ENCODE measurements at regions not wholly inside any gene's neighbourhood (a gene's known extent, or its start where the extent isn't known, plus 50 kb on each side); places are given as distances from the start of the nearest gene placed in this dataset.
A peak's percentile ranks its signal among the peaks of the same experiment; 100 is the strongest.

DNA sequence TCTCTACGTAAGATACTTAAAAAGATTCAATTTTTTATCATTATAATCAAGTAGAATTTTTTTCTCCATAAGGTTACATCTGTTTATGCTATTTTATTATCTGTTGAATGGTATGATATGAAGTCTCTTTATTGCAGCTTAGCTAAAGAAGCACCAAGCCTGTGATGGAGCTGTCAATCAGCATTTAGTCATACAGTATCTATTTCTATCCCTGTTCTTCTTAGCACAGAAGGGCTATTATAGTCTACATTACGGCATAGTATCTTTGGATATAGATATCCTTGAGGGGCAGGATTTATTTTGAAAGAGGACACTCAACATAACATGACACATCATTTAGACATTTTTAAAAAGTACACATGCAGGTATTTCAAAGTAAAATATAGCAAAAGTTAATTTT lies 277.1 kb downstream of the FOXG1 start:
- no peak for DNase-seq

GRCh38 chr14:29045237-29045636 lies 278.6 kb downstream of the FOXG1 start:
- no peak for DNase-seq

- DNase-seq = no peak
Observed at GRCh38 chr14:29054119-29054518, 287.5 kb downstream of the FOXG1 start.

GRCh38 chr14:29056041-29056566 lies 289.5 kb downstream of the FOXG1 start:
- DNase-seq = no peak

DNA sequence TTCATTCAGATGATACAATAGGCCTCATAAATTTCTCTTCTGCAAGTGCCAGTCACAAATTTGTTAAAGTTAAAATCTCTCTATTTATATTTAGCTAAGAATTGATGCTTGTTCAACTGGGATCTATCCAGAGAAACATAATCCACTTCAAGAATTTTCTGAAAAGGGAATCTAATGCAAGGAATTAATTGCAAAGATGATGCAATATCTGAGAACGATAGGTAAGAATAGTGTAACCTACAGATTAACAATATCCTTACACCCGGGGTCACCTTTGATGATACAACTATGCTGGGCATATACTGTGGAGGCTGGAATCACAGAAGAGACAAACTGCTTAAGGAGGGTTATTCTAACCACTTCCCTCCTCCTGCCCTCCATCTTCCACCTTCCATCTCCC lies 295.1 kb downstream of the FOXG1 start:
- no peak for DNase-seq

GRCh38 chr14:29062466-29062865 lies 295.9 kb downstream of the FOXG1 start:
- no peak for DNase-seq

DNA sequence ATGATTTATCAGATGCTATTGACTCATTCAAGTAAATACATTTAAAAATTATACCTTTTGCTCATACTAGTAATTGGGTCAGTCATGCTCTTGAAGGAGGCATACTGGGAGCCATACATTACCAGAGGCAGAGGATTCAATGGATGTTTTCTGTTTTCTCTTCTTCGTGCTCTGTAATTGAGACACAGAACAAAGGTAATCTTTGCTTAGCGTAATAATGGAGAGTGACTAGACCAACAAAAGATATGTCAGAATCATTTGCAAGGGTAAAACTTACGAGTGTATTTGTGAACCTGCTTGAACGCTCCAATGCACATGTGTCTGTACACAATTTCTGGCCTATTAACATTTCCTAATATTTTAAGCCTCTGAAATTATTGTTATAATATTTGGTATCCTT lies 296.4 kb downstream of the FOXG1 start:
- DNase-seq = no peak

DNA sequence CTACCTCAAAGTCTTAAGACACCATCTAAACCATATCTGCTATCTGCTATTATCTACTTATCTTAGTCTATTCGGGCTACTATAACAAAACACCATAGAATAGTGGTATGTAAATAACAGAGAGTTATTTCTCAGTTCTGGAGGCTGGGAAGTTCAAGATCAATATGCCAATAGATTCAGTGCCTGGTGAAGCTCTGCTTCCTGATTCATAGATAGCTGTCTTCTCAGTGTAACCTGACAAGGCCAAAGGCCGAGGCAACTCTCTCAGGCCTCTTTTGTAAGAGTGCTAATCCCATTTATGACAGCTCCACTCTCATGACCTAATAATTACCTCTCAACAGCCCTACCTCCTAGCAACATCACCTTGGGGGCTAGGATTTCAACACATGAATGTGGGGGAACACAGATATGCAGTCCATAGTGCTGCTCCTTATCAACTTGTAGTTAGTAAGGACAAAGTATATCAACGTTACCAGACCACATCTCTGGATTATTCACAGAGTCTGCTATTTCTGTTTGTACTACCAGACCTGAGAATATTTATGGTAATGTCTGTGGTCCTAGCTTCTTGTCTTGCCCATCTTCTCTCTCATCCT lies 297.8 kb downstream of the FOXG1 start:
- DNase-seq = no peak

DNA sequence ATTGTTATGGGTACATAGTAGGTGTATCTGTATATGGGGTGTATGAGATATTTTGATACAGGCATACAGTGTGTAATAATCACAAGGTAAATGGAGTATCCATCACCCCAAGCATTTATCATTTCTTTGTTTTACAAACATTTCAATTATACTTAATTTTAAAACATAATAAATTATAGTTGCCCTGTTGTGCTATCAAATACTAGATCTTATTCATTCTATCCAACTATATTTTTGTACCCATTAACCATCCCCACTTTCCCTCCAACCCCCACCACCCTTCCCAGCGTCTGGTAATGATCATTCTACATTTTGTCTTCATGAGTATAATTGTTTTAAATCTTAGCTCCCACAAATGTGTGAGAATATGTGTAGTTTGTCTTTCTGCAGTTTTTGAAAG lies 302.6 kb downstream of the FOXG1 start:
- no peak for DNase-seq

- no peak for DNase-seq
Observed at GRCh38 chr14:29075761-29076160, 309.2 kb downstream of the FOXG1 start.

GRCh38 chr14:29077916-29078315 lies 311.3 kb downstream of the FOXG1 start:
- DNase-seq = no peak

GRCh38 chr14:29078810-29079522 lies 312.4 kb downstream of the FOXG1 start:
- no peak for DNase-seq

- peak; percentile 3 for DNase-seq
Observed at GRCh38 chr14:29085546-29085945, 319.0 kb downstream of the FOXG1 start.

- DNase-seq = no peak
Observed at GRCh38 chr14:29089849-29090248, 323.3 kb downstream of the FOXG1 start.

- DNase-seq = no peak
Observed at GRCh38 chr14:29092121-29092520, 325.5 kb downstream of the FOXG1 start.

DNA sequence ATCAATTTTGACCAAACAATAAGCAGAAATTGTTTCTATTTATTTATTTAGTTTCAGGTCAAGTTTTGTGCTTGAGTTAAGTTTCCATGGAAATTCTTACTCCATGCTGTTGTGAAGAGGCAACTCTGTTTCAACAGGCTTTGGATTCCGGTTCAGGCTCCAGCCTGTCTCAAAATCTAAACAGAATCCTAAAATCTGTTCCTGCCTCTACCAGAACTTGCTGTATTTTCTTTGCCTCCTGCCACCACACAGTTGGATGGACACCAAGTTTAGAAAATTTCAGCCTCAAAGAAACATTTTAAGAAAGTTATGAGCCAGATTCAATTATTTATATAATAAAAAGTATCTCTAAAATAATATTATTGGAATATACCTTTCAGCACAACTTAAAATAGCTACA lies 330.9 kb downstream of the FOXG1 start:
- DNase-seq = no peak

DNA sequence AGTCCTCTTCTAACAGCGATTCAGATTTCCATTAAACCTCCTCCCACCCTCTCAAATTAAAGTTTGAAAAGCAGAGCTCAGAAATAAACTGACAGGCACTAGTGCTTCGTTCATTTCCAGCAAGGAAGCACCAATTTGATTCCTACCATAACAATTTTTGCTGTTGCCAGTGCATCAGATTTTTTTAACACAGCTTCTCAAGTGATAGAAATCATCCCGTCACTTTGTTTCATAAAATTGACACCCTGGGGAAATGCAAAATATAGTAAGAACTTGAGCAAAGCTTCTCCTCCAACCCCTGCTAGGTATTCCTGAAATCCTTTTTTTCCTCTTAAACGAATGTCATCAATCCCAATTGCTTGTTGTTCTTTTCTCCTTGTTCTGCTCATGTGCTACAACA lies 332.1 kb downstream of the FOXG1 start:
- no peak for DNase-seq

DNA sequence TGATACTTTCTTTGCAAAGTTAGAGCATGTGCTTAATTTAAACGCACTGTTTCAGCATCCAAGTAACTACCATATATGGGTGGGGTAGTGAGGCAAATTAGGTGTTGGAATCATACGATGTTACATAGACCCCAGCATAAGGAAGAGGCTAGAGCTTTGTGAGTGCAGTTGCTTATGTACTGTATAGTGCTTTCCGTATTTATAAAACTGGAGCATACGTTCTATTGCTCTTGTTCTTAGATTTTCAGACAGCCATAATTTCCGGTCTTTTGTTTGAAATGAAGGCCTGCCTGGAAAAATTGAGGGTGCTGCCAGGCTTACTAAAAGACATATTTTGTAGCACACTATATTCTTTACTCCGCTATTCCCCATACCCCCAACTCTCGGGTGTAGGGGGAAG lies 335.7 kb downstream of the FOXG1 start:
- DNase-seq = no peak

- no peak for DNase-seq
Observed at GRCh38 chr14:29102996-29103395, 336.4 kb downstream of the FOXG1 start.

DNA sequence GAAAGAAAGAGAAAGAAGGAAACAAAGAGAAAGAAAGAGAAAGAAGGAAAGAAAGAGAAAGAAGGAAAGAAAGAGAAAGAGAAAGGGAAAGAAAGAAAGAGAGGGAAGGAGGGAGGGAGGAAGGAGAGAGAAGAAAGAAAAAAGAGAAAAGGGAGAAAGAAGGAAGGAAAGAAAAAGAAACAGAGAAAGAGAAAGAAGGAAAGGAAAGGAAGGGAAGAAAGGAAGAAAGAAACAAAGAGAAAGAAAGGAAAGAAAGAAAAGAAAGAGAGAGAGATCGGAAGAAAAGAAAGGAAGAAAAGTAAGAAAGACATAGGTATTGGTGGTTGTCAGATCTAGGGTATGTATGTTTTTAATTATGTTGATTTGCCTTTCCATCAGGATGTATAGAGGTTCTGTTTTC lies 342.3 kb downstream of the FOXG1 start:
- no peak for DNase-seq

DNA sequence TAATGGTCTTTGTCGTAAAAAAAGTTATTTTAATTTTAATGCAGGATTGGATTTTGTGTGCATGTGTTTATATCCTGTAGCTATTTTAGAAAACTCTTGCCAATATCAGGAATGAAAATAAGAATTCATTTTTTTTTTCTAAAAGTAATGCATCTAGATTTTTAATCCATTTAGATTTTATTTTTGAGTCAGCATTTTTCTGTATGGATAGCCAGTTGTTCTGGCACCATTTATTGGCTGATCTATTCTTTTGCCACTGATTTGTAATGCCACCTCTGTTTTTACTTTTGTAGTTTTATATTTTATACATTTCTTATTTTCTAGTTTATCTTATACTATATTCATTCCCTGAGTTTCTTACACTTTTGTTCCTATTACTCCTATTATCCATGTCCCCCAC lies 343.0 kb downstream of the FOXG1 start:
- no peak for DNase-seq

GRCh38 chr14:29111554-29111953 lies 345.0 kb downstream of the FOXG1 start:
- DNase-seq = no peak

DNA sequence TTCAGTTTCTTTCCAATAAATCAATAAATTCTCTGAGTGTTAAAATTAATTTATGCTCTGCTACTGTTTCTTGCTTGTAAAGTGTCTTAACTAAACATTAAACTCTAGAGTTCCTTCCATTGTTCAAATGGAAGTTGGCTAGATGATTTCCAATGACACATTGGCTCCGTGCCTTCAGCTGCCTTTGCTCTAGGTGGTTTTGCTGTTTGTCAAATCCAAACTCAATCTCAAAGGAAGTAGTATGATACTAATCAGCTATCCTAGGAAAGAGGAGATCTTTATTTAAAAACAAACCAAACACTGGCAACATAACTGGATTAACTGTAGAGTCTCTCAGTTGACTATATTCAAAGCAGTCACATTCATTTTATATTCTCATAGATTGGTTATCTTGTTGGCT lies 356.4 kb downstream of the FOXG1 start:
- no peak for DNase-seq

- no peak for DNase-seq
Observed at GRCh38 chr14:29126361-29126760, 359.8 kb downstream of the FOXG1 start.

GRCh38 chr14:29126865-29127264 lies 360.3 kb downstream of the FOXG1 start:
- DNase-seq = no peak
